HepG2 (cell line): ENCODE measurements at regions not wholly inside any gene's neighbourhood (a gene's known extent, or its start where the extent isn't known, plus 50 kb on each side); places are given as distances from the start of the nearest gene placed in this dataset.

Source experiments
- ATAC-seq: fragments of 200-7000 bp; cut with Tn5 transposase; 3 replicates; pipeline ENCODE4 v1.9.1; 2020; ENCODE audit warnings: mild to moderate bottlenecking, moderate library complexity
- BruUV-seq: library from RNA; stranded (reverse); fragments of 400-500 nt; replicated peaks from 2 replicates; lab custom pipeline; 2021; lab: Mats Ljungman, UMichigan
- CTCF ChIA-PET: fragments of 300-600 bp; formaldehyde crosslinking; extraction: SDS; loops from one replicate; lab custom pipeline; 2021; ENCODE audit warnings: low total read pairs, inconsistent platforms, low intra/inter-chr PET ratio; lab: Yijun Ruan, JAX
- POLR2A ChIA-PET: fragments of 350-600 bp; sonication (Branson Sonifier 250); formaldehyde crosslinking; loops from one replicate; lab custom pipeline; 2020; ENCODE audit warnings: antibody characterized with exemption, inconsistent platforms; lab: Yijun Ruan, JAX
- DNase-seq: peaks from one replicate; pipeline ENCODE4 v3.0.0-alpha.2; 2015; ENCODE audit warnings: low spot score
- FAIRE-seq: peaks from 3 replicates; lab custom pipeline; 2011; peaks lifted over from hg19 to GRCh38; lab: Jason Lieb, UNC
- H2AFZ ChIP-seq: one replicate; pipeline ENCODE4 v1.6.1; 2011; ENCODE audit warnings: low read length, inconsistent platforms
- H3K27ac ChIP-seq: fragments of 300-600 bp; 3 replicates; pipeline ENCODE4 v1.8.0; 2011; ENCODE audit warnings: mixed run types, mild to moderate bottlenecking, mixed read lengths, low read length, inconsistent platforms; ENCODE audit not compliant: insufficient read depth; ENCODE audit errors: extremely low read length
- H3K27me3 ChIP-seq, 2 experiments: fragments of 200-600 bp in 1 of 2; 2 replicates in 1 of 2; 3 replicates in 1 of 2; pipeline versions ENCODE4 v1.6.0 to v1.8.0; 2011; ENCODE audit warnings: low read length in 2 of 2, mild to moderate bottlenecking in 2 of 2, moderate library complexity in 2 of 2, inconsistent platforms in 1 of 2; ENCODE audit not compliant: insufficient read depth in 2 of 2, control insufficient read depth in 1 of 2
- H3K36me3 ChIP-seq, 2 experiments: fragments of 200-600 bp in 1 of 2; replicated peaks in 1 of 2; 2 replicates in 1 of 2; 3 replicates in 1 of 2; pipeline versions ENCODE4 v1.5.1 to v1.8.0; 2011; ENCODE audit warnings: low read length in 2 of 2, inconsistent platforms in 1 of 2; ENCODE audit not compliant: insufficient read depth in 2 of 2, control insufficient read depth in 1 of 2
- H3K4me1 ChIP-seq: 2 replicates; pipeline ENCODE4 v1.5.1; 2012; ENCODE audit warnings: low read length, inconsistent platforms; ENCODE audit not compliant: insufficient read depth
- H3K4me2 ChIP-seq: 2 replicates; pipeline ENCODE4 v1.6.0; 2011; ENCODE audit warnings: low read depth, low read length, inconsistent platforms
- H3K4me3 ChIP-seq, 3 experiments: fragments of 200-600 bp in 1 of 3; sonication (generic), shearing (Covaris generic) in 1 of 3; replicated peaks in 1 of 3; 2 replicates each; pipeline ENCODE4 v1.5.1; 2011 to 2016; ENCODE audit warnings: low read length in 3 of 3, inconsistent platforms in 2 of 3, low read depth in 2 of 3, mild to moderate bottlenecking in 2 of 3, control low read depth in 1 of 3, mixed read lengths in 1 of 3; ENCODE audit not compliant: insufficient read depth in 1 of 3
- H3K79me2 ChIP-seq: one replicate; pipeline ENCODE4 v1.6.1; 2011; ENCODE audit warnings: low read length, inconsistent platforms; ENCODE audit not compliant: insufficient read depth
- H3K9ac ChIP-seq: 2 replicates; pipeline ENCODE4 v1.6.0; 2011; ENCODE audit warnings: mild to moderate bottlenecking, low read depth, low read length, inconsistent platforms; ENCODE audit not compliant: insufficient read depth
- H3K9me3 ChIP-seq: 2 replicates; pipeline ENCODE4 v1.5.1; 2012; ENCODE audit warnings: mild to moderate bottlenecking, low read length
- H4K20me1 ChIP-seq: 2 replicates; pipeline ENCODE4 v1.6.0; 2011; ENCODE audit warnings: inconsistent platforms, mild to moderate bottlenecking, low read length, moderate library complexity; ENCODE audit not compliant: insufficient read depth
- FOXP1 ChIP-seq, 2 experiments: fragments of 450-650 bp in 1 of 2; IDR thresholded peaks; 2 replicates each; pipeline ENCODE4 v1.6.1; 2017 to 2018; ENCODE audit warnings: antibody characterized with exemption in 1 of 2
- GATAD1 ChIP-seq: IDR thresholded peaks from 2 replicates; pipeline ENCODE4 v1.6.1; 2016; ENCODE audit warnings: missing genetic modification reagents, missing compliant biosample characterization
- PCBP2 ChIP-seq: fragments of 200-400 bp; formaldehyde crosslinking; optimal IDR thresholded peaks from 2 replicates; pipeline ENCODE3; 2018; ENCODE audit warnings: low read length, low read depth; ENCODE audit not compliant: poor library complexity, severe bottlenecking
- RAD51 ChIP-seq: fragments of 450-650 bp; IDR thresholded peaks from 2 replicates; pipeline ENCODE4 v1.6.1; 2016; ENCODE audit warnings: borderline replicate concordance
- U2AF2 ChIP-seq: fragments of 200-400 bp; formaldehyde crosslinking; IDR thresholded peaks from 2 replicates; pipeline ENCODE4 v1.6.1; 2017; ENCODE audit warnings: low read depth, mild to moderate bottlenecking, low read length
- ZFP62 ChIP-seq: sonication (generic); formaldehyde crosslinking; IDR thresholded peaks from 2 replicates; pipeline ENCODE4 v1.4.0; 2020; ENCODE audit warnings: missing genetic modification reagents
- ZNF160 ChIP-seq: sonication (generic); formaldehyde crosslinking; IDR thresholded peaks from 2 replicates; pipeline ENCODE4 v1.8.0; 2022; ENCODE audit warnings: mild to moderate bottlenecking, inconsistent platforms, missing genetic modification reagents
- ZNF772 ChIP-seq: sonication (generic); formaldehyde crosslinking; IDR thresholded peaks from 2 replicates; pipeline ENCODE4 v1.5.0; 2020; ENCODE audit warnings: mild to moderate bottlenecking, missing genetic modification reagents
- ZNF776 ChIP-seq: sonication (generic); formaldehyde crosslinking; IDR thresholded peaks from 2 replicates; pipeline ENCODE4 v1.4.0; 2020; ENCODE audit warnings: mild to moderate bottlenecking, missing genetic modification reagents
- ZSCAN5A ChIP-seq: sonication (generic); formaldehyde crosslinking; IDR thresholded peaks from 2 replicates; pipeline ENCODE4 v1.8.0; 2022; ENCODE audit warnings: mild to moderate bottlenecking, missing genetic modification reagents, borderline replicate concordance
- WGBS: methylation state at CpG from one replicate; pipeline ENCODE4 v1.1.6; 2017; ENCODE audit warnings: low lambda C conversion rate; 5-methylcytosine and 5-hydroxymethylcytosine counted together
- in situ Hi-C: cut with HindIII; loops from 2 replicates; pipeline ENCODE4 v1.10.0; 2017; ENCODE audit warnings: low pct_unique_long_range_greater_than_20kb; ENCODE audit not compliant: extremely low pct_ligation_motif_present
- intact Hi-C: fragments of 100-400 bp; cut with micrococcal nuclease; formaldehyde crosslinking; loops from one replicate; pipeline ENCODE4 v1.10.0; 2022; ENCODE audit not compliant: unreplicated experiment
- TF ChIP-seq, protein P1 (sequence below): IDR thresholded peaks from 2 replicates; pipeline ENCODE4 v1.6.1; 2016; ENCODE audit warnings: missing compliant biosample characterization, missing genetic modification reagents, borderline replicate concordance
- TF ChIP-seq, protein P2 (sequence below): sonication (generic); formaldehyde crosslinking; IDR thresholded peaks from 2 replicates; pipeline ENCODE4 v1.5.0; 2020; ENCODE audit warnings: mild to moderate bottlenecking, missing genetic modification reagents, moderate library complexity

DNA sequence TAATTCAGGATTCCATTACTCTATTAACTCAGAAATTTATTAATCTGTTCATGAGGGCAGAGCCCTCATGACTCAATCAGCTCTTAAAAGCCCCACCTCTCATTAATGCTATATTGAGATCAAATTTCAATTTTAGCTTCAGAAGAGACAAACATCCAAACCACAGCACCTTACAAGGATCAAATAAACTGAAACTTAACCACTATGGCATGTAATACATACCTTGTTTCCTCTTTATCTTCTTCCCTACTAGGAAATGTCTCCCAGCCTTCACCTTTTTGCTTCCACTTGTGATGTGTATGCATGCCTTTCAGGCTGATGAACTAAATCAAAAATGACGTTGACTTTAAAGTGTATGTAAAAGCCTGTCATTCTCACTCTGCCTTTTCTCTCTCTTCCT is 2121.3 kb downstream of the NCAM2 start:
- no peaks in the 10 kb centered on the region for H3K79me2 ChIP-seq
- 0% methylated on average over 1 of the region's 1 CpG for WGBS
- ATAC-seq = no peak
- TF ChIP-seq U2AF2 (no peak), ZNF776 (CRISPR knock-in tag) (no peak), ZNF160 (CRISPR knock-in tag) (no peak), FOXP1 (IDR thresholded peaks at IDR 0.05) (no peak), FOXP1 (CRISPR knock-in tag; IDR thresholded peaks at IDR 0.05) (no peak), ZSCAN5A (CRISPR knock-in tag) (no peak), RAD51 (no peak), GATAD1 (no peak), PCBP2 (no peak), ZNF772 (CRISPR knock-in tag) (no peak), ZFP62 (CRISPR knock-in tag) (no peak)
- TF ChIP-seq, protein P1, sequence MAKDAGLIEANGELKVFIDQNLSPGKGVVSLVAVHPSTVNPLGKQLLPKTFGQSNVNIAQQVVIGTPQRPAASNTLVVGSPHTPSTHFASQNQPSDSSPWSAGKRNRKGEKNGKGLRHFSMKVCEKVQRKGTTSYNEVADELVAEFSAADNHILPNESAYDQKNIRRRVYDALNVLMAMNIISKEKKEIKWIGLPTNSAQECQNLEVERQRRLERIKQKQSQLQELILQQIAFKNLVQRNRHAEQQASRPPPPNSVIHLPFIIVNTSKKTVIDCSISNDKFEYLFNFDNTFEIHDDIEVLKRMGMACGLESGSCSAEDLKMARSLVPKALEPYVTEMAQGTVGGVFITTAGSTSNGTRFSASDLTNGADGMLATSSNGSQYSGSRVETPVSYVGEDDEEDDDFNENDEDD (CRISPR knock-in tag) = no peak
- TF ChIP-seq, protein P2, sequence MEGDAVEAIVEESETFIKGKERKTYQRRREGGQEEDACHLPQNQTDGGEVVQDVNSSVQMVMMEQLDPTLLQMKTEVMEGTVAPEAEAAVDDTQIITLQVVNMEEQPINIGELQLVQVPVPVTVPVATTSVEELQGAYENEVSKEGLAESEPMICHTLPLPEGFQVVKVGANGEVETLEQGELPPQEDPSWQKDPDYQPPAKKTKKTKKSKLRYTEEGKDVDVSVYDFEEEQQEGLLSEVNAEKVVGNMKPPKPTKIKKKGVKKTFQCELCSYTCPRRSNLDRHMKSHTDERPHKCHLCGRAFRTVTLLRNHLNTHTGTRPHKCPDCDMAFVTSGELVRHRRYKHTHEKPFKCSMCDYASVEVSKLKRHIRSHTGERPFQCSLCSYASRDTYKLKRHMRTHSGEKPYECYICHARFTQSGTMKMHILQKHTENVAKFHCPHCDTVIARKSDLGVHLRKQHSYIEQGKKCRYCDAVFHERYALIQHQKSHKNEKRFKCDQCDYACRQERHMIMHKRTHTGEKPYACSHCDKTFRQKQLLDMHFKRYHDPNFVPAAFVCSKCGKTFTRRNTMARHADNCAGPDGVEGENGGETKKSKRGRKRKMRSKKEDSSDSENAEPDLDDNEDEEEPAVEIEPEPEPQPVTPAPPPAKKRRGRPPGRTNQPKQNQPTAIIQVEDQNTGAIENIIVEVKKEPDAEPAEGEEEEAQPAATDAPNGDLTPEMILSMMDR = no peak
- TF ChIP-seq, all 625 proteins: peak for 0
- POLR2A ChIA-PET = no interaction called here
- in situ Hi-C loops (no loop called here), intact Hi-C loops (no loop called here)
- Histone ChIP-seq H2AFZ (no peak overlapping the region), H3K4me3 (no peak overlapping the region), H3K9me3 (peaks cover 78% of the 10 kb centered on the region), H3K4me1 (no peaks in the 10 kb centered on the region), H3K36me3 (no peaks in the 10 kb centered on the region), H3K9ac (no peak overlapping the region), H3K27ac (no peak overlapping the region), H4K20me1 (no peaks in the 10 kb centered on the region), H3K27me3 (no peaks in the 10 kb centered on the region), H3K4me2 (no peak overlapping the region)
- no TSS peak for BruUV-seq
- CTCF ChIA-PET = no interaction called here
- DNase-seq = no peak
- no peak for FAIRE-seq
